T-helper 1 cell treated with Interleukin-12 subunit alpha and Interleukin-12 subunit beta and Interleukin-4 antibody, amounts not matched to agents 30 ng/mL and 1 ng/mL, for 36 hours (primary cell): ENCODE measurements at regions not wholly inside any gene's neighbourhood (a gene's known extent, or its start where the extent isn't known, plus 50 kb on each side); places are given as distances from the start of the nearest gene placed in this dataset.

Experiments used
- intact Hi-C: fragments of 100-400 bp; cut with micrococcal nuclease; formaldehyde crosslinking; loops from one replicate; pipeline ENCODE4 v1.15.1; 2024

DNA sequence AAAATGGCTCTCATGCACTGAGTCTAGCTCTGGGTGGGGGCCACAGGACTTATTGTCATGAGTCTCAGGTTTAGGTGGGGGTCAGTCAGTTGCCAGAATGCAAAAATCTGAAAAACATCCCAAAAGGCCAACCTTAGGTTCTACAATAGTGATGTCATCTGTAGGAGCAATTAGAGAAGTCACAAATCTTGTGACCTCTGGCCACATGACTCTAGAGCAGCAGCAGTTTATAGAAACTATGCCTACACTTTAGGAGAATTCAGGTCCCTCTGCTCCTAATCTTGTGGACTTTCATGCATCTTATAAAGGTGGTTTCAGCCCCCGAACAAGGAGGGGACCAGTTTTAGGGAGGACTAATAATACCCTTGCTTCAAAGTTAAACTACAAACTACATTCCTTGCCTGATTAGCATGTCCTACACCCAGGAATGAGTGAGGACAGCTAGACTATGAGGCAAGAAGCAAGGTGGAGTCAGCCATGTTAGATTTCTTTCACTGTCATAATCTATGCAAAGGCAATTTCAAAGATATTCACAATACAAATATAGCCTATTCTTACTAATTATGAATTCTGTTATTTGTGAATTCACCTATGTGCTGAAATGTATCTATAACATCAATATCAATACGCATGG, 123.5 kb upstream of the ADCY1 start:
- intact Hi-C loops = no loop called here

DNA sequence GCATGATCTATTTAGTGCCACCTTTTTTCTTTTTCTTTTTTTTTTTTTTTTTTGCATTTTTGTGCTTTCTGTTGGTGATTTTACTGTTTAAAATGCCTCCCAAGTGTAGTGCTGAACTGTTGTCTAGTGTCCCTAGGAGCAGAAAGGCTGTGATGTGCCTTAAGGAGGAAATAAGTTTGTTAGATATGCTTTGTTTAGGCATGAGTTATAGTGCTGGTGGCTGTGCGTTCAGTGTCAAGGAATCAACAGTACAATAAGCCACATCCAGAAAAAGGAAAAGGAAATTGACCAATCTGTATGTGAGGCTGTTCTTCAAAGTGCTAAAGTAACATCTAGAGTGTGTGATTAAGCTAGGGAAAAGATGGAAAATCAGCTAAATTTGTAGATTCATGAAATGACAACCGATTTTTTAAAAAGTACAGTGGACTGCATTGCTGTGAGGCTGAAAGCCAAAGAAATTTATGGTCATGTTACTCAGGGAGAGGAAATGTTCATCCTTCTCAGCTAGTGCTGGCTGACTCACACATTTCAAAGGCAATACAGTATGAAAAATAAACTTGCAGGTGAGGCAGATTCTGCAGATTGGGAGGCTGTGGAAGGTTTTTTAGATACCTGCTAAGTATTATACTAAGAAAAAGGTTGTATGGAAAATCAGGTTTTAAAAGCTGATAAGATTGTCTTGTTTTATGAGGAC, 122.7 kb upstream of the ADCY1 start:
- intact Hi-C loops = no loop called here

DNA sequence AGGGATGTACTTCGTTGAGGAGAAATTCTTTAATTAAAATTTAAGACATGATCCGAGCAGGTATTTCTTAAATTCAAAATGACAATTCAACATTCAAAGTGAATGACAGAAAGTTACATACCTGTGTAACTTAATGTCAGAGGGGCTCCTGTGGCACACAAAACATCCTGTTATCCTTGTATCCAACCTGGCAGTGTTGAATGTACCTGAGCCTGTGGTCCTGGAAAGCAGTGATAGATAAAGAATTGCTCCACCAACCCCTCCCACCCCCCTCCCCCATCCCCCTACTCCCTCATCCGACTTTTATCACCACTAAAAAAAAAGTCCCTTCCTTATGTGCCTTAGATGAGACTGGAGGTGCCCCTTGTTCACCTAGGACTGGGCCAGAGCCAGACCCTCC, 119.4 kb upstream of the ADCY1 start:
- intact Hi-C loops = no loop called here

DNA sequence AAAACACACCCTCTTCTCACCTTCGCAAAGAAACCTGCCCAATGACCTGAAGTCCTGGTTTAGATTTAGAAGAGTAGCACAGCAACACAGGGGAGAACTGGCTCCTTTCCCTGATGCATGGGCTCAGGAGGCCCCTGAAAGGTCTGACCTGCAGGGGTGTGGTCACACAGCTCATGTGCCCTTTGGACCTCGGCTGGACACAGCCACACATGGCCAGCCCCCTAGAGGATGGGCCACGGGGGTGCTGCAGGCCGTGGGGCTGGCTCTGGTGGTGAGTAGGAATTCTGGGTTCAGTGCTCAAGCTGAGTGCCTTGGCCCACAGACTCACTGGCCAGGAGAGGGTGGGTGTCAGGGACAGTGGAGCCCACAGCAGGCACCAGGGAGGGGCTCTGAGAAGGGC, 118.5 kb upstream of the ADCY1 start:
- intact Hi-C loops = no loop called here

DNA sequence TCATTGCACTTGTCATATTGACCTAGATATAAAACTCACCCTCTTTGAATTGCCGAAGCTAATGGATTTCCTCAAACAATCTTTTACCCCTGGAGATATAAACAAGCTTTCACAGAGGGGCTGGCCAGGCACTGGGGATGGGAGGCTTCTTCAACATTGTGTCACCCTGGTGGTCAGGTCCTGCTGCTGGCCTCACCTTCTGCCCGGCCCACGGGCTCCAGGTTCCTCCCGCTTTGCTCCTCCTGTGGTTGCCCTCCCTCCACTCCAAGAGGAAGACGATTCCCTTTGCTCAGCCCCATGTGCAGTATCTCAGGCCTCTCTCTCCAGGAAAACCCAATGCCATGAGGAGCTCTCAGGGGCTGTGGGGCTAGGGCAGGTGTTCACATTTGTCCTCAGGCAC, 118.1 kb upstream of the ADCY1 start:
- intact Hi-C loops = no loop called here

DNA sequence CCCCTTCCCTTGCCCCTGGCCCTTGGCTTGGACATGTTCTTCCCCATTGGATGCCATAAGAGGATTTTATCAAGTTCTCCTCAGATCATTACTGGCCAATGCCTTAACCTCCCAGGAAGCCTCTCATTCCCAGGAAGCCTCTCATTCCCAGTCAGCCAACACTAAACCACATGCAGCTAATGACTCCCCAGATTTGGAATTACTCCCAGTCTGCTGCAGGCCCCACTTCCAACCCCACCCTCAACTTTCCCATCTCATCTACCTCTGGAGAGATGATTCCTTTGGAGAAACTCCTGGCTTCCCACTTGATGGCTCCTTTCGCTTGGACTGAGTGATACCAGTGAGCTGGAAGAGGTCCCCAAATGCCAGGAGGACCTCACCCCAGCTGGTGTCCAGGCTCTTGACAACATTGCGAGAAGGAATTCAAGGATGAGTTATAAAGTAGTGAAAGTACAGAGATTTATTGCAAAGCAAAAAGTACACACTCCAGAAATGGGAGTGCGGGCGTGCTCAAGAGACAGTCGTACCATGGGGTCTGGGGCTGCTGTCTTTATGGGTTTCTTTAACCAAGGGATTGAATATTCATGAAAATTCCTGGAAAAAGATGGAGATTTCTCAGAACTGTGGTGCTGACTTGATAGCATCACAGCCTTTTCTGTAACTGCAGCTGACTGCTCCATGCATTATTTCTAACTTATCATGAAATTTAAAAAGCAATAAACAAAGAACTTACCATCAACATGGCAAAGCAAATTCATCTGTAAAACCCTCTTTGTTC, 117.2 kb upstream of the ADCY1 start:
- intact Hi-C loops = no loop called here

DNA sequence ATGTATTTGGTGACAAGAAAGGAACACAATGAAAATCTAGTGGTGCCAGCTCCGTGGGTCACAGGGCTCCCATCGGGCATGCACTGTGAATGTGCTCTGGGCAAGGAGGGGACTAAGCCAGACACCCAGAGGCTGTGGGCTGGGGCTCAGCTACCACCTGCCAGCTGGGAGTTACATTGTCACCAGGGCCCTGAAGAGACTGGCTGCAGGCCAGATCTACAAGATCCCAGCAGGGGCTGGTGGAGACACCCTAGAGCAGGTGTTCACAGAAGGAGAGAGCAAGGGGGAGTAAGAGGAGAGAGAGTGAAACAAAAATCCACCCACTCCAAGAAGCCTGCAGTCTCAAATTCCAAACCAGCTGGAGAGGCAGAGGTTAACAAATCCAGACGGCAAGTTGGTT, 116.6 kb upstream of the ADCY1 start:
- intact Hi-C loops = no loop called here

DNA sequence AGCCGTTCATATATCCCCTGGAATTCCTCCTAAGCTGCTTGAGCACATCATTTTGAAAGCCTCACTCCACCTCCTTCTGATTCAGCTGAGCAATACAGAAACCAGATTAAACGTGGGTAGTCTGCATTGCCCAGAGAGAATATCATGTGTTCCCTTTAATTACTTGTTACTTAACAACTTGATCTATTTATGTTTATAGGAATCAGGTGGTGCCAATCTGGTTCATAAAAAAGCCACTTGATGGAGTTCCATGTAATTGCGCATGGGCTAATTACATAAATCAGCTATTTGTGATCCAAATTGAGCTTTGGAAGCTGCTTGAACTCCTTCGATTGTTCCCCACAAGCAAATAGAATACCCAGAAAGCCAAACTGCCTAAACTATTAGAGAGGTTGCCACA, 114.7 kb upstream of the ADCY1 start:
- intact Hi-C loops = no loop called here

DNA sequence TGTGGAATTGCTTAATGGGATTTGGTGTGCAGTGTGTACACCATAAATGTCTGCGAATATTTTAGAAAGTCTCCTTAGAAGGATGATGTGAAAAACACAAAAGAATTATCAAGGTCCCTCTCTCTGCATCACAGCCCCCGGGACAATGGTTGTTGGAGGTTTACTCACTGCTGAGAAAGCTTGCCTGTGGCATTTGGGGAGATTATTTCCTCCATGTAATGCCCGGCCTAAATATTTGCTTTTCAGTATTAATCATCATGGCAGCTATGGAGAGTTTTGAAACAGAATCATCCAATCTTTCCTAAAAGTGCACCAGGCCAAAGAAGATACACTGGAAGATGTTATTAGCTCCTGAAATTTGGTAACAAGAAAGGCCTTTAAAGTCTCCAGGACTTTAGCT, 113.8 kb upstream of the ADCY1 start:
- intact Hi-C loops = no loop called here

DNA sequence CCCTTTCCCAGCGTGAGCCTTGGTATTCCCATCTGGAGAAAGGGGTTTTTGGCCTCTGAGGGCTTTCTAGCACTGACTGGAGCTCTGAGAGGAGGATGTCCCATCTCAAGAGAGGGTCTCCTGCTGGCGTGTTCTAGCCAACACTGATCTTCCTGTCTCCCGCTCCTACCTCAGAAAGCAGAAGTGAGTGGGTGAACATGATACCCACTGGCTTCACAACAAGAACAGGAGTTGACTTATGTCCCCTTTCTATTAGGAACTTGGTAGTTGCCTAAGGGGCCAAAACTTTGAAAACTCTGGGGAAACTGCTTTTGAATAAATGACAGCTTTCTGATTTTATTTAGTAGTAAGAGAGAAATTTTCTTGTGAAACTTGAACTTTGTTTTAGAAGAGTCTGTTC, 113.1 kb upstream of the ADCY1 start:
- intact Hi-C loops = no loop called here

DNA sequence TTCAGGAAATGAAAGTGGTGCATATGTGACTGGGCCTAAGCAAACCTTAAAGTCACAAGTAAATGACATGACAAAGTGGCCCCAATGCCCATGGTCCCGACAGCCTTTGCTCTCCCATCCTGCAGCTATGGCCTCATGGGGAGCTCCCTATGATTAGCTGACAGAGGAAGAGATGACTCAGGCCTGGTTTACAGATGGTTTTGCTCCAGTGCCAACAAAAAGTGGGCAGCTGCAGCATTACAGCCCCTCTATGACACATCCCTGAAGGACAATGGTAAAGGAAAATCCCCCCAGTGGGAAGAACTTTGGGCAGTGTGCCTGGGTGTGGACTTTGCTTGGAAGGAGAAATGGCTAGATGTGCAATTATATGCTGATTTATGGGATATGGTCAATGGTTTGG, 105.1 kb upstream of the ADCY1 start:
- intact Hi-C loops = no loop called here

DNA sequence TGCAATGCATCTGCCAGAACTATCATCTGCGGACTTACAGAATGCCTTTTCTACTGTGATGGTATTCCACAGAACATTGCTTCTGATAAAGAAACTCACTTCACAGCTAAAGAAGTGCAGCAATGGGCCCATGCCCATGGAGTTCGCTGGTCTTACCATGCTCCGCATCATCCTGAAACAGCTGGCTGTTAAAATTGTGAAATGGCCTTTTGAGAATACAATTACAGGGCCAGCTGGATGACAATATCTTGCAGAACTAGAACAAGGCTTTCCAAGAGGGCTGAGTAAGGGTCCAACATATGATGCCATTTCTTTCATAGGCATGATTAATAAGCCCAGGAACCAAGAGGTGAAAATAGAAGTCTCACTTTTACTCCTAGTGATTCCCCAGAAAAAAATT, 104.1 kb upstream of the ADCY1 start:
- intact Hi-C loops = no loop called here

DNA sequence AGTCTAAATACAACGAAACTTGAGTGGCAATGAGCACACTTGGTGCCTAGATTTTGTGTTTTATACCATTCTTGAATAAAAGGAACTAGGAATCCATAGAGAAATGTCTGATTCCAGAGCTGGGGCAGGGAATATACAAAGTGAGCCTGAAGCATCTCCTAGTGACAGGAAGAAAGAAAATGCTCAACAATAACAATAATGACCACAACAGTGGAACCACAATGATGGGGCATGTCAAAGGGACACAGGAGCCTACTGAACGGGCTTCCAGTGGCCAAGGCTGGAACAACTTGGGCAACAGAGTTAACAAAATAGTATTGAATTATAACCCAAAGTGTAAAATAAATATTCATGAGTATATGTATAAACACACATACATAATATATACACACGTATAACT, 94.4 kb upstream of the ADCY1 start:
- intact Hi-C loops = no loop called here

DNA sequence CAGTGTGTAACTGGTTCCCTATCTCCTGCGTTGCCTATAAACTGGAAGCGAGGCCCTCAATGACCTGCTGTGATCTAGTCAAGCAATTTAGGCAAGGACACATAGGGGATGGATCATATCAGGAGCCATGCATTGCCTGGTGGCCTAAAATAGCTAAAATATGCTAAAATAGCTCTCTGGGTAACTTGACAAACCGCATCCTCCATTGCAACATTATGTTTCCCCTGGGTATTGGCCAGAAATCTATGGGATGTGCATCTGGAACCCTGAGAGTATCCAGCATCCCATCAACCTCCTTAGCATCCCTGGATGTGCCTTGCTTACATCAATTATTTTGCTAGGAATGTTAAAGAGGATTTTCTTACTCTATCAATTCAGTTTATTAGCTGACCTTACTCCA, 91.7 kb upstream of the ADCY1 start:
- intact Hi-C loops = no loop called here

DNA sequence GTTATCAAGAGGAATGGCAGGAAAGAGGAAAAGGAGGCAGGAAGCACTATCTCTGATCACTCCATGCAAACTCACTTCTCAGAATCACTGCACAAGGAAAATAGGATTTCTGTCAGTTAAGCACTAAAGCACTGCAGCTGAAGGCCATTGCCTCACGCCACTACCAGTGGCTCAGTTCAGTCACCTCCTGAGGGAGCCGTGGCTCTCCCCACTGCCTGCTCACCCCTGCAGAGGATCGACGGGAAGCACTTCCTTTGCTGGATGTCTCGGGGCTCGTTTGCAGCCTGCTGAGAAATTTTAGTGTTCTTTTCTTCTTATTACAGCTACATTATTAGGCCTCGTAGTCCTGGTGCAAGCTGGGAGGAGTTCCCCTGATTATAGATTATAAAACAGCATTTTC, 90.1 kb upstream of the ADCY1 start:
- intact Hi-C loops = no loop called here

DNA sequence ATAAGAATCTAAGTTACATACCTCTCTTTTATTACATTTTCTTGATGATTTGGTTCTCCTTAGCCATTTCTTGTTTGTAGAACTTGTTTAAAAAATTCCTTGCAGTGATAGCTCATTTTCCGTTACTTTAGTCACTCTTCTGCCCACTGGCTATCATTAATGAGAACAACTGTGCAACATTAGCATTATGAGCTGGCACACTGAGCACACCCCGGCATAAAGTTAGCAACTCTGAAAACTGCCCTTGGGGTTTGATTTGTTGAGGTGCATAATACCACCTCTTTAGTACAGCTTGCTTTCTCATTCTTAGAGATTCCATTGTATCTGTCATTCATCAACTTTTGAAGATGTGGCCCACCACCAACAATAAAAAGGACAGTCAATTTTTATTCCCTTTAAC, 87.6 kb upstream of the ADCY1 start:
- intact Hi-C loops = no loop called here

DNA sequence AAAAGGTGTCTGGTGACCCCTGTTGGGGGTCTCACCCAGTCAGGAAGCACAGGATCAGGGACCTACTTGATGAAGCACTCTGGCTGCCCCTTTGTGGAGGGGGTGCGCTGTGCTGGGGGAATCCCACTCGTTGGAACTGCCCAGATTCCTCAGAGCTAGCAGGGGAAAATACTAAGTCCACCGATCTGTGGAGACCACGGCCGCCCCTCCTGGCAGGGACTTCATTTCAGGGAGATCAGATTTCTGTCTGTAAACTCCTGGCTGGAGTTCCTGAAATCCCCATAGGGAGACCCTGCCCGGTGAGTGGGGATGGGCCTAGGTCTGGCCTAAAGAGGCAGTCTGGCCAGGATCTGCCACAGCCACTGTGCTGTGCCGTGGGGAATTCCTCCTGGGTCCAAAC, 79.3 kb upstream of the ADCY1 start:
- intact Hi-C loops = no loop called here

DNA sequence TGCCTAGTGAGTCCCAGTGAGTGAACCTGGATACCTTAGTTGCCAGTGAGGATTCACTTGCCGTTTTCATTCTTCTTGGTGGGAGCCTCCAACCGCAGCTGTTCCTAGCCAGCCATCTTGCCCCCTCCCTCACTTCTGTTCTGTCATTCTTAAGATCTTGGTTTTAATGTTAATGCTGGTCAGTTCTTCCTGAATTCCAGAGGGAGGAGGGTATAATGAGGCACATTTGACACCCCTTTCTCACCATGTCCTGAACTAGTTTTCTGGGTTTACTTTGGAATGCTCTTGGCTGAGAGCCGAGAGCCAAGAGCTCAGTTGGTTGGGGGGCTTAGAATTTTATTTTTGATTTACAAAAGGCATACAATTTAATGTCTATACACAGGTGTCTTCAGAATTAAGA, 78.5 kb upstream of the ADCY1 start:
- intact Hi-C loops = no loop called here

DNA sequence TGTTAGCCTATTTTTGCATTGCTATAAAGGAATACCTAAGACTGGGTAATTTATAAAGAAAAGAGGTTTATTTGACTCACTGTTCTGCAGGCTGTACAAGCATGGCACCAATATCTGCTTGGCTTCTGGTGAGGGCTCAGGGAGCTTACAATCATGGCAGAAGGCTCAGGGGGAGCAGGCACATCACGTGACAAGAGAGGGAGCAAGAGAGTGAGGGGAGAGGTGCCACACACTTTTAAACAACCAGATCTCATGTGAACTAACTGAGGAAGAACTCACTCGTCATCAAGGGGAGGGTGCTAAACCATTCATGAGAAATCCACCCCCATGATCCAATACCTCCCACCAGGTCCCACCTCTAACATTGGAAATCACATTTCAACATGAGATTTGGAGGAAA, 73.9 kb upstream of the ADCY1 start:
- intact Hi-C loops = no loop called here

DNA sequence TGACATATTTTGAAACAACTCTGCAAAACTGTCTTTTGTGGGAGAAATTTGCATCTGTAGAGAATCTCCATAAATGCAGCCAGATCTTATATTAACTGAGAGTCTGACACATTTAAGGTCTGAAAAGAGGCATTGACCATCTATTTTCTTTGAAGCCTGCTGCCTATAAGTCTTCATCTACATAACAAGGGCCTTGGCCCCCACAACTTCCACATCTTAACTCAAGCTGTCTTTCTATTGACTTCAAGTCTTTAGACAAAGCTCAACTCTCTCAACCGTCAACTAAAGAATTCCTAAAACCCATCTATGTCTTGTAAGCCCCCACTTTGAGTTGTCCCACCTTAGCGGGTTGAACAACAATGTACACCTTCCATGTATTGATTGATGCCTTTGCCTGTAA, 72.4 kb upstream of the ADCY1 start:
- intact Hi-C loops = no loop called here

DNA sequence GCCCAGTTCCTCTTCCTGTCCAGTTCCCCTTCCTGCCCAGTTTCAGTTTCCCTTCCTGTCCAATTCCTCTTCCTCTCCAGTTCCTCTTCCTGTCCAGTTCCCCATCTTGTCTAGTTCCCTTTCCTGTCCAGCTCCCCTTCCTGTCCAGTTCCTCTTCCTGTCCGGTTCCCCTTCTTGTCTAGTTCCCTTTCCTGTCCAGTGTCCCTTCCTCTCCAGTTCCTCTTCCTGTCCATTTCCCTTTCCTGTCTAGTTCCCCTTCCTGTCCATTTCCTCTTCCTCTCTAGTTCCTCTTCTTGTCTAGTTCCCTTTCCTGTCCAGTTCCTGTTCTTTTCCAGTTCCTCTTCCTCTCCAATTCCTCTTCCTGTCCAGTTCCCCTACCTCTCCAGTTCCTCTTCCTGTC, 68.1 kb upstream of the ADCY1 start:
- intact Hi-C loops = no loop called here

DNA sequence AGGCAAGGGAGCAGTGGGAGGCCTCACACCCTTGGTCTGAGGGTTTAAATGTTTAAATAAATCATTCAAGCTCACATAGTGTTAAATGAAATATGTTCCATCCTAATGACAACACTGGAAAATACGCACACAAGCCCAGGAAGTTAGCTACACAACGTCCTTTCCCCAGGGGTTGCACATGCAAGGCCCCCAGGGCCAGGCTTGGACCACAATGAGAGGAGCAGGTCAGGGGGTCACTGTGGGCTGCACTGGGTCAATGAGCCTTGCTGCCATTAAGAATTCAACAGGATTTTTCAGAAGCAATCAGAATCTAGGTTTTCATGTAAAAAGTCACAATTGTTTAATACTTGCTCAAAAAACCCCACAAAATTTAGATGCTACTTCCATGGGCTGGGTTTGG, 64.9 kb upstream of the ADCY1 start:
- intact Hi-C loops = no loop called here
